ENCODE measurements at regions not wholly inside any gene's neighbourhood (a gene's known extent, or its start where the extent isn't known, plus 50 kb on each side); places are given as distances from the start of the nearest gene placed in this dataset.

DNA sequence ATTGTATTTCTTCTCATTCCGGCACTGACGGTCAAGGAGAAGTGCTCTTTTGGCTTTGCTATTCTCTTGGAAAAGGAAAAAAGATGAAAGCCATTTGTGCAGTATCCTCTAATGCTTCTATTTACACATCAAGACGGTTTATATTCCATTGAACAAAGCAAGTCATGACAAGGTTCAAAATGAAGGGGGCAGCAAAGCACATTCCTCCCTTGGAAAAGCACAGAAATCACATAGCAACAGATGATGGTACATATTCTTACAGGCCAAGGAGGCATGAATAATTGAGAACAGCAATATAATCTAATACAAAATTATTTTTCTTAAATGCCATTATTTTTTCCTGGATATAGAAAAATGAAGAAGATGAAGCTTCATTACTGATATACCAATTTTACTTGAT lies 508.2 kb upstream of the JAG1 start (continued):
- TF ChIP-seq ATF1 (CRISPR knock-in tag; IDR thresholded peaks at IDR 0.05), result no peak
- no peak for TF ChIP-seq ZBTB21 (CRISPR knock-in tag; IDR thresholded peaks at IDR 0.05; ENCODE audit: borderline replicate concordance)
- TF ChIP-seq, protein P1, sequence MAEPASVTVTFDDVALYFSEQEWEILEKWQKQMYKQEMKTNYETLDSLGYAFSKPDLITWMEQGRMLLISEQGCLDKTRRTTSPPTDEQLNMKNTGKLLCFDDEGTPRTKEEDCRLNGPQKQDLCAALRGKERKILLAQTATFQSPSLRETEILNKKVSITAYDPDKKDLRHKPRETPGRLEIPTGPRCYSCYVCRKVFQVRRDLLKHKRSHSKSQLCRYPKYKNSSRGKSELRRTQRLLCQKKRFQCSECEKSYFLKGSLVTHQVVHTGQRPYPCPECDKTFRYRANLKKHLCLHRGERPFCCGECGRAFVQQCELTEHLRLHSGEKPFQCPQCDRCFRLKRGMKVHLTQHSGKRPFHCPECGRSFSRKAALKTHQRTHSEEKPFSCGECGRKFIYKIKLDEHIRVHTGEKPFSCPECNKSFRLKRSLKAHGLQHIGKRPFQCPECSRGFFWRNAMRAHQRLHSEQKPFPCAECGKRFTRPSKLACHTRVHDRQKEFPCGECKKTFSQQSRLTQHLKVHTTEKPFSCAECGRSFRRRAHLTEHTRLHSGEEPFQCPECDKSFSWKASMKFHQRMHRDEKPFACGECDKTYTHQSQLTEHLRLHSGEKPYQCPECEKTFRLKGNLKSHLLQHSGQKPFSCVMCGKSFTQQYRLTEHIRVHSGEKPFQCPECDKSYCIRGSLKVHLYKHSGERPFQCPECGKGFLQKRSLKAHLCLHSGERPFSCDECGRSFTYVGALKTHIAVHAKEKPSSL (CRISPR knock-in tag; conservative IDR thresholded peaks at IDR 0.05), result no peak
- no peak for TF ChIP-seq SP1 (CRISPR knock-in tag; conservative IDR thresholded peaks at IDR 0.05)
- no peak for TF ChIP-seq SMAD3 (CRISPR knock-in tag; IDR thresholded peaks at IDR 0.05; ENCODE audit: borderline replicate concordance)
- TF ChIP-seq NFE2L1 (CRISPR knock-in tag; IDR thresholded peaks at IDR 0.05), result no peak
- no peak for TF ChIP-seq GRHL2 (CRISPR knock-in tag; IDR thresholded peaks at IDR 0.05; ENCODE audit: insufficient replicate concordance, severe bottlenecking)
- no peak for TF ChIP-seq FOXJ3 (CRISPR knock-in tag; IDR thresholded peaks at IDR 0.05; ENCODE audit: borderline replicate concordance)

DNA sequence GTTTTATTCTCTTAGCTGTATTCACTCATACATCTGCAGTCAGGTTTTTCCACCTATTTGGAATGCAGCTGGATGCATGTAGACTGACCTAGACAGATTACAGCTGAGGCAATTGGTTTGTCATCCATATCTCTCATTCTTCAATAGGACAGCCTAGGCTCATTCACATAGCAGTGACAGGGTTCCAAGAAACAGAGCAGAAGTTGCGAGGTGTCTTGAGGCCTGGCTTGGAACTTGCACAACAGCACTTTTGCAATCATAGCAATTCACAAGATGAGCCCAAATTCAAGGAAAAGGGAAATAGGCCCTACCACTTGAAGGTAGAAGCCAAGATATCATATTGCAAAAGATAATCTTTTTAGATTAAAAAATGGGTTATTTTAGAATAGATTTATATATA lies 508.9 kb upstream of the JAG1 start:
- POLR2A ChIA-PET, result no interaction called here
- Mint-ChIP-seq H3K4me1 (no peaks in the 10 kb centered on the region), H3K27me3 (ENCODE audit: low read depth) (no peaks in the 10 kb centered on the region), H3K9me3 (peaks cover 44% of the 10 kb centered on the region), H3K27ac (no peak overlapping the region), H3K36me3 (peaks cover 20% of the 10 kb centered on the region), H3K4me3 (no peak overlapping the region)
- no peak for ATAC-seq
- TF ChIP-seq, protein P2, sequence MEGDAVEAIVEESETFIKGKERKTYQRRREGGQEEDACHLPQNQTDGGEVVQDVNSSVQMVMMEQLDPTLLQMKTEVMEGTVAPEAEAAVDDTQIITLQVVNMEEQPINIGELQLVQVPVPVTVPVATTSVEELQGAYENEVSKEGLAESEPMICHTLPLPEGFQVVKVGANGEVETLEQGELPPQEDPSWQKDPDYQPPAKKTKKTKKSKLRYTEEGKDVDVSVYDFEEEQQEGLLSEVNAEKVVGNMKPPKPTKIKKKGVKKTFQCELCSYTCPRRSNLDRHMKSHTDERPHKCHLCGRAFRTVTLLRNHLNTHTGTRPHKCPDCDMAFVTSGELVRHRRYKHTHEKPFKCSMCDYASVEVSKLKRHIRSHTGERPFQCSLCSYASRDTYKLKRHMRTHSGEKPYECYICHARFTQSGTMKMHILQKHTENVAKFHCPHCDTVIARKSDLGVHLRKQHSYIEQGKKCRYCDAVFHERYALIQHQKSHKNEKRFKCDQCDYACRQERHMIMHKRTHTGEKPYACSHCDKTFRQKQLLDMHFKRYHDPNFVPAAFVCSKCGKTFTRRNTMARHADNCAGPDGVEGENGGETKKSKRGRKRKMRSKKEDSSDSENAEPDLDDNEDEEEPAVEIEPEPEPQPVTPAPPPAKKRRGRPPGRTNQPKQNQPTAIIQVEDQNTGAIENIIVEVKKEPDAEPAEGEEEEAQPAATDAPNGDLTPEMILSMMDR (IDR thresholded peaks at IDR 0.05), result no peak
- TF ChIP-seq, protein P3, sequence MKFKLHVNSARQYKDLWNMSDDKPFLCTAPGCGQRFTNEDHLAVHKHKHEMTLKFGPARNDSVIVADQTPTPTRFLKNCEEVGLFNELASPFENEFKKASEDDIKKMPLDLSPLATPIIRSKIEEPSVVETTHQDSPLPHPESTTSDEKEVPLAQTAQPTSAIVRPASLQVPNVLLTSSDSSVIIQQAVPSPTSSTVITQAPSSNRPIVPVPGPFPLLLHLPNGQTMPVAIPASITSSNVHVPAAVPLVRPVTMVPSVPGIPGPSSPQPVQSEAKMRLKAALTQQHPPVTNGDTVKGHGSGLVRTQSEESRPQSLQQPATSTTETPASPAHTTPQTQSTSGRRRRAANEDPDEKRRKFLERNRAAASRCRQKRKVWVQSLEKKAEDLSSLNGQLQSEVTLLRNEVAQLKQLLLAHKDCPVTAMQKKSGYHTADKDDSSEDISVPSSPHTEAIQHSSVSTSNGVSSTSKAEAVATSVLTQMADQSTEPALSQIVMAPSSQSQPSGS (CRISPR knock-in tag; IDR thresholded peaks at IDR 0.05; ENCODE audit: borderline replicate concordance, low read depth), result no peak
- TF ChIP-seq GABPB1 (CRISPR knock-in tag; IDR thresholded peaks at IDR 0.05) (no peak), TP53 (CRISPR knock-in tag; IDR thresholded peaks at IDR 0.05) (no peak), CREM (CRISPR knock-in tag; IDR thresholded peaks at IDR 0.05) (no peak), NR1H2 (CRISPR knock-in tag; IDR thresholded peaks at IDR 0.05) (no peak), JUN (CRISPR knock-in tag; IDR thresholded peaks at IDR 0.05) (no peak), NFATC4 (CRISPR knock-in tag; IDR thresholded peaks at IDR 0.05) (no peak), PRRX2 (CRISPR knock-in tag; IDR thresholded peaks at IDR 0.05) (no peak), TCF7 (CRISPR knock-in tag; IDR thresholded peaks at IDR 0.05; ENCODE audit: low read depth) (no peak), ZBTB21 (CRISPR knock-in tag; IDR thresholded peaks at IDR 0.05; ENCODE audit: borderline replicate concordance) (no peak), ZNF232 (CRISPR knock-in tag; IDR thresholded peaks at IDR 0.05) (no peak), ESRRA (CRISPR knock-in tag; IDR thresholded peaks at IDR 0.05; ENCODE audit: borderline replicate concordance) (no peak), ZNF396 (CRISPR knock-in tag; IDR thresholded peaks at IDR 0.05; ENCODE audit: borderline replicate concordance) (no peak)
- TF ChIP-seq, protein P4, sequence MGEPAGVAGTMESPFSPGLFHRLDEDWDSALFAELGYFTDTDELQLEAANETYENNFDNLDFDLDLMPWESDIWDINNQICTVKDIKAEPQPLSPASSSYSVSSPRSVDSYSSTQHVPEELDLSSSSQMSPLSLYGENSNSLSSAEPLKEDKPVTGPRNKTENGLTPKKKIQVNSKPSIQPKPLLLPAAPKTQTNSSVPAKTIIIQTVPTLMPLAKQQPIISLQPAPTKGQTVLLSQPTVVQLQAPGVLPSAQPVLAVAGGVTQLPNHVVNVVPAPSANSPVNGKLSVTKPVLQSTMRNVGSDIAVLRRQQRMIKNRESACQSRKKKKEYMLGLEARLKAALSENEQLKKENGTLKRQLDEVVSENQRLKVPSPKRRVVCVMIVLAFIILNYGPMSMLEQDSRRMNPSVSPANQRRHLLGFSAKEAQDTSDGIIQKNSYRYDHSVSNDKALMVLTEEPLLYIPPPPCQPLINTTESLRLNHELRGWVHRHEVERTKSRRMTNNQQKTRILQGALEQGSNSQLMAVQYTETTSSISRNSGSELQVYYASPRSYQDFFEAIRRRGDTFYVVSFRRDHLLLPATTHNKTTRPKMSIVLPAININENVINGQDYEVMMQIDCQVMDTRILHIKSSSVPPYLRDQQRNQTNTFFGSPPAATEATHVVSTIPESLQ (CRISPR knock-in tag; IDR thresholded peaks at IDR 0.05), result no peak
- TF ChIP-seq, protein P5, sequence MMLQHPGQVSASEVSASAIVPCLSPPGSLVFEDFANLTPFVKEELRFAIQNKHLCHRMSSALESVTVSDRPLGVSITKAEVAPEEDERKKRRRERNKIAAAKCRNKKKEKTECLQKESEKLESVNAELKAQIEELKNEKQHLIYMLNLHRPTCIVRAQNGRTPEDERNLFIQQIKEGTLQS (CRISPR knock-in tag; conservative IDR thresholded peaks at IDR 0.05), result no peak
- TF ChIP-seq, protein P6, sequence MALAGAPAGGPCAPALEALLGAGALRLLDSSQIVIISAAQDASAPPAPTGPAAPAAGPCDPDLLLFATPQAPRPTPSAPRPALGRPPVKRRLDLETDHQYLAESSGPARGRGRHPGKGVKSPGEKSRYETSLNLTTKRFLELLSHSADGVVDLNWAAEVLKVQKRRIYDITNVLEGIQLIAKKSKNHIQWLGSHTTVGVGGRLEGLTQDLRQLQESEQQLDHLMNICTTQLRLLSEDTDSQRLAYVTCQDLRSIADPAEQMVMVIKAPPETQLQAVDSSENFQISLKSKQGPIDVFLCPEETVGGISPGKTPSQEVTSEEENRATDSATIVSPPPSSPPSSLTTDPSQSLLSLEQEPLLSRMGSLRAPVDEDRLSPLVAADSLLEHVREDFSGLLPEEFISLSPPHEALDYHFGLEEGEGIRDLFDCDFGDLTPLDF (CRISPR knock-in tag; IDR thresholded peaks at IDR 0.05), result no peak
- TF ChIP-seq, protein P7, sequence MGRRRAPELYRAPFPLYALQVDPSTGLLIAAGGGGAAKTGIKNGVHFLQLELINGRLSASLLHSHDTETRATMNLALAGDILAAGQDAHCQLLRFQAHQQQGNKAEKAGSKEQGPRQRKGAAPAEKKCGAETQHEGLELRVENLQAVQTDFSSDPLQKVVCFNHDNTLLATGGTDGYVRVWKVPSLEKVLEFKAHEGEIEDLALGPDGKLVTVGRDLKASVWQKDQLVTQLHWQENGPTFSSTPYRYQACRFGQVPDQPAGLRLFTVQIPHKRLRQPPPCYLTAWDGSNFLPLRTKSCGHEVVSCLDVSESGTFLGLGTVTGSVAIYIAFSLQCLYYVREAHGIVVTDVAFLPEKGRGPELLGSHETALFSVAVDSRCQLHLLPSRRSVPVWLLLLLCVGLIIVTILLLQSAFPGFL (CRISPR knock-in tag; IDR thresholded peaks at IDR 0.05; ENCODE audit: borderline replicate concordance), result no peak
- TF ChIP-seq, protein P8, sequence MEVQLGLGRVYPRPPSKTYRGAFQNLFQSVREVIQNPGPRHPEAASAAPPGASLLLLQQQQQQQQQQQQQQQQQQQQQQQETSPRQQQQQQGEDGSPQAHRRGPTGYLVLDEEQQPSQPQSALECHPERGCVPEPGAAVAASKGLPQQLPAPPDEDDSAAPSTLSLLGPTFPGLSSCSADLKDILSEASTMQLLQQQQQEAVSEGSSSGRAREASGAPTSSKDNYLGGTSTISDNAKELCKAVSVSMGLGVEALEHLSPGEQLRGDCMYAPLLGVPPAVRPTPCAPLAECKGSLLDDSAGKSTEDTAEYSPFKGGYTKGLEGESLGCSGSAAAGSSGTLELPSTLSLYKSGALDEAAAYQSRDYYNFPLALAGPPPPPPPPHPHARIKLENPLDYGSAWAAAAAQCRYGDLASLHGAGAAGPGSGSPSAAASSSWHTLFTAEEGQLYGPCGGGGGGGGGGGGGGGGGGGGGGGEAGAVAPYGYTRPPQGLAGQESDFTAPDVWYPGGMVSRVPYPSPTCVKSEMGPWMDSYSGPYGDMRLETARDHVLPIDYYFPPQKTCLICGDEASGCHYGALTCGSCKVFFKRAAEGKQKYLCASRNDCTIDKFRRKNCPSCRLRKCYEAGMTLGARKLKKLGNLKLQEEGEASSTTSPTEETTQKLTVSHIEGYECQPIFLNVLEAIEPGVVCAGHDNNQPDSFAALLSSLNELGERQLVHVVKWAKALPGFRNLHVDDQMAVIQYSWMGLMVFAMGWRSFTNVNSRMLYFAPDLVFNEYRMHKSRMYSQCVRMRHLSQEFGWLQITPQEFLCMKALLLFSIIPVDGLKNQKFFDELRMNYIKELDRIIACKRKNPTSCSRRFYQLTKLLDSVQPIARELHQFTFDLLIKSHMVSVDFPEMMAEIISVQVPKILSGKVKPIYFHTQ (CRISPR knock-in tag; IDR thresholded peaks at IDR 0.05), result no peak
- no peak for DNase-seq (ENCODE audit: low spot score)
- CTCF ChIA-PET, result no interaction called here
